Bone marrow (tissue), 2 donors: ENCODE measurements at regions not wholly inside any gene's neighbourhood (a gene's known extent, or its start where the extent isn't known, plus 50 kb on each side); places are given as distances from the start of the nearest gene placed in this dataset.
A peak's percentile ranks its signal among the peaks of the same experiment; 100 is the strongest.
"Not testable (repeated sequence)": the region's sequence is repeated elsewhere in the genome, so short reads cannot be mapped to it uniquely, and the experiment has no call there.

ENCODE experiments used
- DNase-seq, 2 donors: peaks; one replicate each; lab custom pipeline; 2025; lab: John Stamatoyannopoulos, UW

GRCh38 chr2:47295131-47295980, 73.8 kb upstream of the EPCAM start:
- no peak for DNase-seq

DNA sequence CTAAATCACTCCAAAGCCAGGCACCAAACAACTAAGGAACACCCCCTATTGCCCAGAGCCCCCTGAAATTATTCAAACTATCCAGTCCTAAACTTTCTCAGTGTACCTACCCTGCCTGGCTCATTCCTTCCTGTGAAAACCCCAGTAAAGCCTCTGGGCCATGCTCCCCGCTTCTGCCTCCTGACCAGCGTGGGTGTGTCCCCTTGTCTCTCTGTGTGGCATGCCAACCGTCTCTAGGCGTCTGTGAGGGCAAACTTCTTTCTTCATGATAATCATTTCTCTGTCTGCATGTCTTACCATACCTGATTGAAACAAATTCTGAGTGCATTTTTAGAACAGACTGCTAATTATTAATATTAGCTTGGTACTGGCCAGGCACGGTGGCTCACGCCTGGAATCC, 75.1 kb upstream of the EPCAM start:
- DNase-seq = no peak

DNA sequence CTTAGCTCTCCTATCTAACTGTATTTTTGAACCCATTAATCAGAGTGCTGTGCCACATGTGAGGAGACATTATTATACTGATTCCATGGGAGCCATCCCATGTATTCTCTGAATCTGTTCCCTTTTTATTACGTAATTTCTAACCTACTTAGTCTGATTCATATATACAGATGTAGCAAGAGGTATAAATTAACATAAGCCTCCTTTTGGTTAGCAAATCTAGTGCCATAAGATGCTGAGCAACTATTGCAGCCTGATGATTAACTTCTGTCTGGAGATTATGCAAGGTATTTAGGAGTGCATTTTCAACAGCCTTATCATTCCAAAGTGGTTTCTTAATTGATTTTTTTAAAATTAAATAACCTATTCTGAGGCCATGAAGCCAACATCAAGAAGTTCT, 80.2 kb upstream of the EPCAM start:
- DNase-seq = no peak

DNA sequence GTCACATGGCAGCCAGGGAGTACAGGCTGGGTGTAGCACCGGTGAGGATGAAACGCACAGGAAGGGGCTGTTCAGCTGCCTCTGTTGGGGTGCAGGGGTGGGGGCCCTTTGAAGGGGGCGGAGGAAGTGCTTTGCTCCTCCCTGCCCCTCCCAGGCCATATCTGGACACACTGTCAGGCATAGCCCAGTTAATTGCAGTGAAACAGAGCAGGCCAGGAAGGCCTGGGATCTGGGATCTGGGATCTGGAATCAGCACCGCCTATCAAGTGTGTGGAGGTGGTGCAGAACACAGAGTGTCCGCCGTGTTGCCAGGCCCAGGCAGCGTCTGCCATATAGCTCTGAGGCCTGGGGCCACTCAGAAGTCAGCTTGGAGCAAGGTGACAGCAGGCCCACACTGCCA, 85.5 kb upstream of the EPCAM start:
- DNase-seq = no peak

- no peak for DNase-seq
Measured at GRCh38 chr2:47282621-47283272, 86.4 kb upstream of the EPCAM start.

DNA sequence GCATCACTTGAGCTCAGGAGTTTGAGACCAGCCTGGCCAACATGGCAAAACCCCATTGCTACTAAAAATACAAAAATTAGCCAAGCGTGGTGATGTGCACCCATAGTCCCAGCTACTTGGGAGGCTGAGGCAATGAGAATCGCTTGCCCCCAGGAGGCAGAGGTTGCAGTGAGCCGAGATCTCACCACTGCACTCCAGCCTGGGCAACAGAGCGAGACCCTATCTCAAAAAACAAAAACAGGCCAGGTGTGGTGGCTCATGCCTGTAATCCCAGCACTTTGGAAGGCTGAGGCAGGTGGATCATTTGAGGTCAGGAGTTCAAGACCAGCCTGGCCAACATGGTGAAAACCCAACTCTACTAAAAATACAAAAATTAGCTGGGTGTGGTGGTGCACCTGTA, 89.6 kb upstream of the EPCAM start:
- not testable (repeated sequence) for DNase-seq

GRCh38 chr2:47277987-47278386, 91.1 kb upstream of the EPCAM start:
- no peak for DNase-seq

DNA sequence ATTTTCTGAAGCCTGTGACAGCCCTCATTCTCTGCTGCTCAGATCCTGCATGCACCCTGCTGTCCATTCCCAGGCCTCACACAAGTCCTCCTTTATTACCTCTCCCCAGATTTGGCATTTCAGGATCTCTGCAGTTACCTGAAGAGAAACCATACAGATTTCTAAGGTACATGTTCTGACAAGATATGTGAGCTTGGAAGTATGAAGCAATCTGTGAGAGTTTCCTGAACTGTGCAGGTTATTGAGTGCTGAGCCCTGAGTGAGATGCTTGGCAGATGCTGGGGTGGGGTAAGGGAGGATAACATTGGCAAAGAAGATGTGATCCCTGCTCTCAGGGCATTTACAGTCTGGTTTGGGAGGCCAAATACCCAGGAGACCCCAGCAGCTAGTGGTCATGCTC, 91.9 kb upstream of the EPCAM start:
- no peak for DNase-seq

- DNase-seq = no peak
Measured at GRCh38 chr2:47276061-47276460, 93.0 kb upstream of the EPCAM start.

DNA sequence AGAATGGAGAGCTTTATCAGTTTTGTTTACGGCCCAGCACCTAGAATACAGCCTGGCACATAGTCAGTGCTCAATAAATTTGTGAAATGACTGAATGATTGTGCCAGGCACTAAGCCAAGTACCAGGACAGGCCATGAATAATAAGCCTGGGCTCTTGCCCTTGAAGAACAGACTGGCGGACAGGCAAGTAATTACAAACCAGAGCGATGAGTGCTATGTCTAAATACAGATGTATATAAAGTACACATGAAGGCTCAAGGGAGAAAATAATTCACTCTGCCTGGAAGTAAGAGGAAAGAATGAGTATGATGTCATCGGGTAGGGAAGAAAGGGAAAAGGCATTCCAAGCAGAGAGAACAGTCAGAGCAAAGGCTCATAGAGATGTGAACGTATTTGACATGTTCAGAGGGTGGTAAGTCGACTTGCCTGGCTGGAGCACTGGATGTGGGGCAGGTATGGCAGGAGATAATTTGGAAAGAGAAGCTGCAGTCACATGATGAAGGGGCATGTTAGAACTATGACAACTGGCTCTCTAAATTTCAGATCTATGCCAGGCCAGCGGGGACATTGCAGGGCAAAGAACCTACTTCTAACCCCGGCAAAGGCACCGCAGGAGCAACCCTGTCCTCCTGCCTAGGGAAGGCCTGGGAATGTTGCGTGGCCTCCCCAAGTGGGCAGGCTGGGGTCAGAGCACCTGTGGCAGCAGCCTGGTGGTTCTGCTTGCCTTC, 94.9 kb upstream of the EPCAM start:
- DNase-seq = no peak

- DNase-seq = no peak
Measured at GRCh38 chr2:47272905-47273758, 96.0 kb upstream of the EPCAM start.

DNA sequence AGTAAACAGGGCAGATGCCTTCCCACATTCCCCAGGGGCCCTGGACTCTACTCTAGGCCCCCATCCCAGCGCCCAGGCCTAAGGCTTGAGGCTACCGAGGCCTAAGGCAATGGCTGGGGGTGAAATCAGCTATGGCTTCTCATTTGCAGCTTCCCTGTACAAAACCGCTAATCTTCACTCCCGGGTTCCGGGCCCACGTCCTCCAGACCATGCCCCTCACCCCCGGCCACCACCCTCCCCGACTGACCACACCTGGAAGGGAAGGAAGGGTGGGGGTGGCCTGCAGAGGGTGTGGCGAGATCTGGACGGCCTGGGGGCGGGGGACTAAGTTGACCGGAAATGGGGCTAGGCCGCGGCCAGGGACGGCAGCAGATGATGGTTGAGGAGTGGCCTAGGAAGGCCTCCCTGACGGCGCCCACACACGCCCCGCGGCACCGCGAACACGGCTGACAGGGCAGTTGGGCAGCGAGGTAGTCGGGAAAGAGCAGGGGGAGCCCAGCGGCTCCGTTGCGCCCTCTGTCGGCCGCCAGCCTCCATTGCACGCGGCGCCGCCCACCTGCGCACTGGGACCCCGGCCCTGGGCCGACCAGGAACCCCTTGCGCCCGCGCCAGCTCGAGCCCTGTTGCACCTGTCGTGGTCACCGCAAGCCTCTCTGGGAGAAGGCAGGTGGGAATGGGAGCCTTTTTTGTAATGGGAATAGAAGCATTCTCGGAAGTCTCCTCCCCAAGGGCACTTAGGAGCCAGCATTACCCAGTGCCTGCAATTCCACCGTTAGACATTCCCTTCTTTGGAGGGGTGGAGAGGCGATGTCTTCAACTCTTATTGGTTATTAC, 95.9 kb upstream of the CALM2 start:
- DNase-seq = peak in 1 of 2 donors; percentile 32

GRCh38 chr2:47271054-47272000, 95.0 kb upstream of the CALM2 start:
- no peak for DNase-seq

DNA sequence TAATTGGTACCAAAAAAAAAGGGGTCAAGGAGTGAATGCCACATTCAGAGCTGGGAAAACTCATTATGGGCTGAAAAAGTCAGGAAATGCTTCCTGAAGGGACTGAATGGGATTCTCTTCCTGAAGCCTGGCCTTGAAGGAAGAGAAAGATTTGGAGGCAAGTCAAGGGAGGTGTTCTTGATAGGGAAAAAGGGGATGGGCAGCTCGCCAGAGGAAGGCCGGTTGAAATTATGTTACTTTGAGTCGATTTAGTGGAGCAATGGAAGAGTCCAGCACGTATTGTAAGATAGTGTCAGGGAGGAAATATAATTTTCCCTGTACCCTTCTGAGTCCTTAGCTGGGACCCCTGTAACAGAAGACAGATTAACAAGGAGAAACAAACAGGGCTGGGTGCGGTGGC, 94.1 kb upstream of the CALM2 start:
- DNase-seq = no peak

DNA sequence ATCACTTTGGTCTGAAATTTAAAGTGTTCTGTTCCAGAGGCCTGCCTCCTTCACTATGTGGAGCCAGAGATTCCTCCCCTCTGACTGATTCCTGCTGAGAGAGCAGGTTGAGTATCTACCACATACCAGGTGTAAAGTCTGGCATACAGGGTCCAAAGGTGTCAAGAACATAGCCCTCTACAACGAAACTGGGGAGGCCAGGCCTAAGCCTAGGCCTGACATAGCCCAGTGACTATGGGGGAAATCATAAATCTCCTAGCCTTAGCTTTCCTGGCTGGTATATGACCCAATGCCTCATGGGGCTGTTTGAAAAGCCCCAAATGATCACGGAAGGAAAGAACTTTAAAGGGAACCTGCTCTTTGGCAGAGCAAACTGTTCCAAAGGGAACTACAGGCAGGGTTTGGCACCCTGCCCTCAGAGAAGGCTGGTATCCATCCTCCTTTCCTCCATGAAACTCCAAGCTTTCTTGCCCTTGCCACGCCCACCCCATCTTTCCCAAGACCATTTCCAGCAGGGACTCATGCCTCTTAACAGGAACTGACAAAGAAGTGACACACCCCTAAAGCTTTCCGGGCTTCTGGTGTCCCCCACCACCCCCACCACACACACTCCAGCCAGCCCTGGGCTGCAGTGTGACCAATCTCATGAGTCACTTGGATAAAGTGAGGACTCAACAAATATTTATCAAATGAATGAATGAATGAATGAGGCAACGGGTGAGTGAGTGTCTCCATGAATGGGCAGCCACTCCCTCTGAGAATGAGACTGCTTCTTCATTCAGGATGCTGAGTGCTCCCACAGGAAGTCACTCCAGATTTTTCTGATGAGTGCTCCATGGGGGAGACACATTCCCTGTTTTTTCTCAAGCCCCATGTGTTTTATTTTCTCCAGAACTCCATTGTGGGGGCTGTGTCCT, 93.3 kb upstream of the CALM2 start:
- no peak for DNase-seq

GRCh38 chr2:47267711-47268086, 91.4 kb upstream of the CALM2 start:
- DNase-seq = no peak

DNA sequence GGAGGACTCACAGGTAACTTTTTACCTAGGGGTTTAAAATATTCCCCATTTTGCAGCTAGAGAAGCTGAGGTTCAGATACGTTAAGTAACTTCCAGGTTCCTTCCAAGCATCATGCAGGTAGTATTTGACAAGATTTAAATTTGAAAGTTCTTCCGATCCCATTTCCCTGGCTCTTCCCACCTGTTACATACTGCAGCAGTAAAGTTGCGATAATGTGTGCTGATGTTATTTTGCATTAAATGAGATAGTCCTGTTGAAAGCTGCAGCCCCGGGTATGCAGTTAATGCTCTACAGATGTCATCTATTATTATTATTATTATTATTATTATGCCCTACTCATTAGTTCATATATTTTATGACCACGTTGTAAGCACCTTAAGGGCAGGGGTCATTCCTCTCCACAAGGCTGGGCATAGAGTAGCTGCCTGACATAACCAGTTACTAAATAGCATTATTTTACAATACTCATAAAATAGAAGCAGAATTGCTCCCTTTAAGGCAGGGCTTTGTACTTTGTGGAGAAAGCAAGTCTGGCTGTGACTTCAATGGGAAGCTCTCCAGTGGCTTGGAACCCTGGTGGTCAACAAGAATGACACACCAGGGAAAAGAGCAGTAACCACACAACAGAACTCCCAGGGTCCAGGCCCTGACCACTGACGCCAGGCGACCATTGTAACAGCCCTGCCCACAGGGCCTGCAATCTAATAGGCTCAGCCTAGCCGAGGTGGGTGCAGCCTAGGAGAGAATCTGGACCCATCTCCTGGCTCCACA, 90.8 kb upstream of the CALM2 start:
- no peak for DNase-seq

- no peak for DNase-seq
Measured at GRCh38 chr2:47265751-47266231, 89.5 kb upstream of the CALM2 start.
